Thyroid gland (tissue), 4 donors: ENCODE measurements at regions not wholly inside any gene's neighbourhood (a gene's known extent, or its start where the extent isn't known, plus 50 kb on each side); places are given as distances from the start of the nearest gene placed in this dataset.

Experiments
- CTCF ChIP-seq, 6 experiments: fragments of 200-600 bp in 3 of 6; fragments of 450-650 bp in 3 of 6; sonication (generic) in 3 of 6; IDR thresholded peaks; one replicate each; pipeline ENCODE4 v1.5.1; 2016 to 2019; ENCODE audit warnings: antibody characterized with exemption in 6 of 6, mild to moderate bottlenecking in 2 of 6, inconsistent platforms in 1 of 6, moderate library complexity in 1 of 6
- POLR2A ChIP-seq, 2 donors: fragments of 450-650 bp; IDR thresholded peaks; one replicate each; pipeline ENCODE4 v1.6.1; 2017; ENCODE audit warnings: antibody characterized with exemption in 2 of 2, mild to moderate bottlenecking in 2 of 2, moderate library complexity in 1 of 2

- no peak for TF ChIP-seq CTCF (IDR thresholded peaks at IDR 0.05)
- no peak for TF ChIP-seq POLR2A (IDR thresholded peaks at IDR 0.05)
Measured at GRCh38 chrY:18671970-18672369, 101.6 kb downstream of the HSFY2 start.
